SK-N-MC (cell line): ENCODE measurements at regions not wholly inside any gene's neighbourhood (a gene's known extent, or its start where the extent isn't known, plus 50 kb on each side); places are given as distances from the start of the nearest gene placed in this dataset.

ENCODE experiments used
- EZH2 ChIP-seq: fragments of 200-600 bp; sonication (generic); IDR thresholded peaks from one replicate; pipeline ENCODE4 v1.6.1; 2017; ENCODE audit warnings: antibody characterized with exemption
- POLR2AphosphoS5 ChIP-seq: IDR thresholded peaks from 2 replicates; pipeline ENCODE4 v1.6.1; 2012; ENCODE audit warnings: mild to moderate bottlenecking, low read depth, low read length, borderline replicate concordance

DNA sequence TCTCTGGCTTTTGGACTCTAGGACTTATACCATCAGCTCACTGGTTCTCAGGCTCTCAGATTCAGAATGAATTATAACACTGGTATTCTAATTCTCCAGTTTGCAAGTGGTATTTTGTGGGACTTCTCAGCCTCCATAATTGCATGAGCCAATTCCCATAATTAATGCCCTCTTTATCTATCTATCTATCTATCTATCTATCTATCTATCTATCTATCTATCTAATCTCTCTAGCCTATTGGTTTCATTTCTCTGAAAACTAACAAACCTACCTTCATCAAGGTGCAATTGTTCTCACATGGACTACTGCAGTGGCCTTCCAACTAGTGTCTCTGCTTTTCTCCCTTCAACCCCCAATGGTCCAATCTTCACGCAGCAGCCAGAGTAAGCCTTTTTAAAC, 507.4 kb downstream of the ETNK1 start:
- TF ChIP-seq EZH2 (no peak), POLR2AphosphoS5 (no peak)
